ENCODE measurements at regions not wholly inside any gene's neighbourhood (a gene's known extent, or its start where the extent isn't known, plus 50 kb on each side); places are given as distances from the start of the nearest gene placed in this dataset.

- FAIRE-seq (no peak), ATAC-seq (no peak), DNase-seq (ENCODE audit: low spot score) (no peak)
- WGBS (ENCODE audit: low lambda C conversion rate): 23% methylated on average over 3 of the region's 3 CpGs
- BruUV-seq (replicated peaks): no TSS peak
- POLR2A ChIA-PET: no interaction called here
- no peak overlapping the region for H3K4me2 ChIP-seq (ENCODE audit: low read depth, low read length)
- intact Hi-C loops (cut with micrococcal nuclease; ENCODE audit: unreplicated experiment) (no loop called here), in situ Hi-C loops (cut with HindIII; ENCODE audit: extremely low pct_ligation_motif_present, low pct_unique_long_range_greater_than_20kb) (no loop called here)
- no peaks in the 10 kb centered on the region for H3K4me1 ChIP-seq (ENCODE audit: insufficient read depth, low read length)
- TF ChIP-seq BCL6 (CRISPR knock-in tag; IDR thresholded peaks at IDR 0.05) (peak; percentile 70), ZNF451 (CRISPR knock-in tag; IDR thresholded peaks at IDR 0.05) (no peak), ZSCAN29 (CRISPR knock-in tag; conservative IDR thresholded peaks at IDR 0.05) (no peak)
- H4K20me1 ChIP-seq (ENCODE audit: insufficient read depth, low read length): no peaks in the 10 kb centered on the region
- H3K27me3 ChIP-seq (ENCODE audit: control insufficient read depth in 1 of 2, insufficient read depth in 2 of 2, low read length in 2 of 2): peaks cover 0 to 8% of the 10 kb centered on the region in 2 experiments; a peak in 1 of 5 replicates
- no peak overlapping the region for H2AFZ ChIP-seq (ENCODE audit: low read length)
- no peak overlapping the region for H3K4me3 ChIP-seq (replicated peaks in 1 of 3; ENCODE audit: insufficient read depth in 1 of 3, low read depth in 2 of 3, low read length in 3 of 3)
- CTCF ChIA-PET (ENCODE audit: low intra/inter-chr PET ratio, low total read pairs): no interaction called here
- no peaks in the 10 kb centered on the region for H3K9me3 ChIP-seq (ENCODE audit: low read length)
- no peaks in the 10 kb centered on the region for H3K36me3 ChIP-seq (replicated peaks in 1 of 2; ENCODE audit: control insufficient read depth in 1 of 2, insufficient read depth in 2 of 2, low read length in 2 of 2)
- no peak overlapping the region for H3K9ac ChIP-seq (ENCODE audit: insufficient read depth, low read depth, low read length)
- H3K27ac ChIP-seq (ENCODE audit: extremely low read length, insufficient read depth, low read length): no peak overlapping the region
- H3K79me2 ChIP-seq (ENCODE audit: insufficient read depth, low read length): no peaks in the 10 kb centered on the region
These were observed 99.3 kb upstream of the CHD6 start for GRCh38 chr20:41717483-41717882.

GRCh38 chr20:41716911-41717310, 98.7 kb upstream of the CHD6 start:
- Histone ChIP-seq H3K79me2 (ENCODE audit: insufficient read depth, low read length) (no peaks in the 10 kb centered on the region), H3K9ac (ENCODE audit: insufficient read depth, low read depth, low read length) (no peak overlapping the region), H3K9me3 (ENCODE audit: low read length) (no peaks in the 10 kb centered on the region), H3K4me1 (ENCODE audit: insufficient read depth, low read length) (no peaks in the 10 kb centered on the region), H2AFZ (ENCODE audit: low read length) (no peak overlapping the region), H3K27me3 (ENCODE audit: control insufficient read depth in 1 of 2, insufficient read depth in 2 of 2, low read length in 2 of 2) (peaks cover 0 to 7% of the 10 kb centered on the region in 2 experiments; a peak in 1 of 5 replicates), H3K4me2 (ENCODE audit: low read depth, low read length) (no peak overlapping the region), H4K20me1 (ENCODE audit: insufficient read depth, low read length) (no peaks in the 10 kb centered on the region), H3K27ac (ENCODE audit: extremely low read length, insufficient read depth, low read length) (no peak overlapping the region), H3K36me3 (replicated peaks in 1 of 2; ENCODE audit: control insufficient read depth in 1 of 2, insufficient read depth in 2 of 2, low read length in 2 of 2) (no peaks in the 10 kb centered on the region), H3K4me3 (replicated peaks in 1 of 3; ENCODE audit: insufficient read depth in 1 of 3, low read depth in 2 of 3, low read length in 3 of 3) (no peak overlapping the region)
- no peak for DNase-seq (ENCODE audit: low spot score)
- intact Hi-C loops (cut with micrococcal nuclease; ENCODE audit: unreplicated experiment): no loop called here
- ATAC-seq: no peak
- CTCF ChIA-PET (ENCODE audit: low intra/inter-chr PET ratio, low total read pairs): no interaction called here
- no peak for FAIRE-seq
- in situ Hi-C loops (cut with HindIII; ENCODE audit: extremely low pct_ligation_motif_present, low pct_unique_long_range_greater_than_20kb): no loop called here
- POLR2A ChIA-PET: no interaction called here
- BruUV-seq (replicated peaks): no TSS peak
- TF ChIP-seq IRX3 (CRISPR knock-in tag; IDR thresholded peaks at IDR 0.05; ENCODE audit: borderline replicate concordance, low read depth): no peak
- no peak for TF ChIP-seq NCOA5 (CRISPR knock-in tag; IDR thresholded peaks at IDR 0.05)
- TF ChIP-seq IKZF1 (IDR thresholded peaks at IDR 0.05): no peak
- TF ChIP-seq, protein P1, sequence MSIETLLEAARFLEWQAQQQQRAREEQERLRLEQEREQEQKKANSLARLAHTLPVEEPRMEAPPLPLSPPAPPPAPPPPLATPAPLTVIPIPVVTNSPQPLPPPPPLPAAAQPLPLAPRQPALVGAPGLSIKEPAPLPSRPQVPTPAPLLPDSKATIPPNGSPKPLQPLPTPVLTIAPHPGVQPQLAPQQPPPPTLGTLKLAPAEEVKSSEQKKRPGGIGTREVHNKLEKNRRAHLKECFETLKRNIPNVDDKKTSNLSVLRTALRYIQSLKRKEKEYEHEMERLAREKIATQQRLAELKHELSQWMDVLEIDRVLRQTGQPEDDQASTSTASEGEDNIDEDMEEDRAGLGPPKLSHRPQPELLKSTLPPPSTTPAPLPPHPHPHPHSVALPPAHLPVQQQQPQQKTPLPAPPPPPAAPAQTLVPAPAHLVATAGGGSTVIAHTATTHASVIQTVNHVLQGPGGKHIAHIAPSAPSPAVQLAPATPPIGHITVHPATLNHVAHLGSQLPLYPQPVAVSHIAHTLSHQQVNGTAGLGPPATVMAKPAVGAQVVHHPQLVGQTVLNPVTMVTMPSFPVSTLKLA (IDR thresholded peaks at IDR 0.05): no peak
- TF ChIP-seq KLF12 (CRISPR knock-in tag; IDR thresholded peaks at IDR 0.05; ENCODE audit: borderline replicate concordance): no peak
- TF ChIP-seq ZBTB42 (CRISPR knock-in tag; IDR thresholded peaks at IDR 0.05): no peak
- no peak for TF ChIP-seq ARNT (IDR thresholded peaks at IDR 0.05)
- TF ChIP-seq, protein P2, sequence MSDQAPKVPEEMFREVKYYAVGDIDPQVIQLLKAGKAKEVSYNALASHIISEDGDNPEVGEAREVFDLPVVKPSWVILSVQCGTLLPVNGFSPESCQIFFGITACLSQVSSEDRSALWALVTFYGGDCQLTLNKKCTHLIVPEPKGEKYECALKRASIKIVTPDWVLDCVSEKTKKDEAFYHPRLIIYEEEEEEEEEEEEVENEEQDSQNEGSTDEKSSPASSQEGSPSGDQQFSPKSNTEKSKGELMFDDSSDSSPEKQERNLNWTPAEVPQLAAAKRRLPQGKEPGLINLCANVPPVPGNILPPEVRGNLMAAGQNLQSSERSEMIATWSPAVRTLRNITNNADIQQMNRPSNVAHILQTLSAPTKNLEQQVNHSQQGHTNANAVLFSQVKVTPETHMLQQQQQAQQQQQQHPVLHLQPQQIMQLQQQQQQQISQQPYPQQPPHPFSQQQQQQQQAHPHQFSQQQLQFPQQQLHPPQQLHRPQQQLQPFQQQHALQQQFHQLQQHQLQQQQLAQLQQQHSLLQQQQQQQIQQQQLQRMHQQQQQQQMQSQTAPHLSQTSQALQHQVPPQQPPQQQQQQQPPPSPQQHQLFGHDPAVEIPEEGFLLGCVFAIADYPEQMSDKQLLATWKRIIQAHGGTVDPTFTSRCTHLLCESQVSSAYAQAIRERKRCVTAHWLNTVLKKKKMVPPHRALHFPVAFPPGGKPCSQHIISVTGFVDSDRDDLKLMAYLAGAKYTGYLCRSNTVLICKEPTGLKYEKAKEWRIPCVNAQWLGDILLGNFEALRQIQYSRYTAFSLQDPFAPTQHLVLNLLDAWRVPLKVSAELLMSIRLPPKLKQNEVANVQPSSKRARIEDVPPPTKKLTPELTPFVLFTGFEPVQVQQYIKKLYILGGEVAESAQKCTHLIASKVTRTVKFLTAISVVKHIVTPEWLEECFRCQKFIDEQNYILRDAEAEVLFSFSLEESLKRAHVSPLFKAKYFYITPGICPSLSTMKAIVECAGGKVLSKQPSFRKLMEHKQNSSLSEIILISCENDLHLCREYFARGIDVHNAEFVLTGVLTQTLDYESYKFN (CRISPR knock-in tag; conservative IDR thresholded peaks at IDR 0.05): no peak
